CD14-positive monocyte (primary cell): ENCODE measurements at regions not wholly inside any gene's neighbourhood (a gene's known extent, or its start where the extent isn't known, plus 50 kb on each side); places are given as distances from the start of the nearest gene placed in this dataset.

Experiments
- DNase-seq, 3 donors: peaks; one replicate each; pipeline ENCODE4 v3.0.0-alpha.2; 2011 to 2022
- H2AFZ ChIP-seq: 2 replicates; pipeline ENCODE4 v1.6.0; 2012; ENCODE audit warnings: mild to moderate bottlenecking, low read depth, low read length, inconsistent platforms; ENCODE audit not compliant: insufficient read depth, poor library complexity, severe bottlenecking
- H3K27ac ChIP-seq, 2 donors: 1 replicate in 1 of 2; 2 replicates in 1 of 2; pipeline ENCODE4 v1.5.1; 2012 to 2013; ENCODE audit warnings: low read length in 2 of 2, control low read depth in 1 of 2, inconsistent platforms in 1 of 2, low read depth in 1 of 2, mild to moderate bottlenecking in 1 of 2
- H3K27me3 ChIP-seq, 2 donors: one replicate each; pipeline versions ENCODE4 v1.6.0 to v1.6.1; 2011 to 2013; ENCODE audit warnings: low read length in 2 of 2; ENCODE audit not compliant: control insufficient read depth in 2 of 2, insufficient read depth in 2 of 2
- H3K36me3 ChIP-seq, 2 donors: replicated peaks in 1 of 2; 1 replicate in 1 of 2; 2 replicates in 1 of 2; pipeline versions ENCODE4 v1.5.1 to v1.6.1; 2012 to 2013; ENCODE audit warnings: low read length in 2 of 2, control low read depth in 1 of 2, inconsistent platforms in 1 of 2, mild to moderate bottlenecking in 1 of 2; ENCODE audit not compliant: insufficient read depth in 2 of 2, control insufficient read depth in 1 of 2
- H3K4me1 ChIP-seq, 2 donors: 1 replicate in 1 of 2; 2 replicates in 1 of 2; pipeline versions ENCODE4 v1.5.1 to v1.6.1; 2012 to 2013; ENCODE audit warnings: low read length in 2 of 2, control low read depth in 1 of 2, inconsistent platforms in 1 of 2, mild to moderate bottlenecking in 1 of 2, moderate library complexity in 1 of 2; ENCODE audit not compliant: insufficient read depth in 2 of 2, control insufficient read depth in 1 of 2
- H3K4me2 ChIP-seq: replicated peaks from 2 replicates; pipeline ENCODE3; 2012; ENCODE audit warnings: low read length, moderate library complexity, mild to moderate bottlenecking; ENCODE audit not compliant: poor library complexity, severe bottlenecking; ENCODE audit errors: extremely low read depth
- H3K4me3 ChIP-seq, 3 experiments: fragments of 200-600 bp in 1 of 3; sonication (generic) in 1 of 3; replicated peaks in 1 of 3; 1 replicate in 2 of 3; 2 replicates in 1 of 3; pipeline ENCODE4 v1.5.1; 2011 to 2013; ENCODE audit warnings: low read length in 3 of 3, mild to moderate bottlenecking in 3 of 3, control low read depth in 2 of 3, low read depth in 2 of 3, inconsistent platforms in 1 of 3, moderate library complexity in 1 of 3
- H3K79me2 ChIP-seq: 2 replicates; pipeline ENCODE4 v1.6.0; 2012; ENCODE audit warnings: mild to moderate bottlenecking, control low read depth, inconsistent platforms, low read length, moderate library complexity; ENCODE audit not compliant: insufficient read depth
- H3K9ac ChIP-seq: 2 replicates; pipeline ENCODE4 v1.6.0; 2017; ENCODE audit warnings: low read length, mild to moderate bottlenecking; ENCODE audit not compliant: insufficient read depth, poor library complexity, severe bottlenecking
- H3K9me3 ChIP-seq, 2 donors: replicated peaks in 1 of 2; 1 replicate in 1 of 2; 2 replicates in 1 of 2; pipeline versions ENCODE4 v1.5.1 to v1.6.1; 2012 to 2013; ENCODE audit warnings: low read length in 2 of 2, control low read depth in 1 of 2; ENCODE audit not compliant: control insufficient read depth in 1 of 2, insufficient read depth in 1 of 2
- H4K20me1 ChIP-seq: 2 replicates; pipeline ENCODE4 v1.6.0; 2012; ENCODE audit warnings: mild to moderate bottlenecking, low read length, control low read depth, moderate library complexity; ENCODE audit not compliant: insufficient read depth
- H3K27ac Mint-ChIP-seq, 7 donors: one replicate each; pipeline ENCODE4 v1.8.0; 2020; ENCODE audit warnings: mild to moderate bottlenecking in 7 of 7, mixed read lengths in 7 of 7, moderate library complexity in 6 of 7, inconsistent platforms in 2 of 7
- H3K27me3 Mint-ChIP-seq, 3 donors: one replicate each; pipeline ENCODE4 v1.8.0; 2021 to 2022; ENCODE audit warnings: low read depth in 3 of 3, mild to moderate bottlenecking in 3 of 3, mixed read lengths in 3 of 3, moderate library complexity in 3 of 3, inconsistent platforms in 1 of 3
- H3K36me3 Mint-ChIP-seq, 2 donors: one replicate each; pipeline ENCODE4 v1.8.0; 2020; ENCODE audit warnings: mixed read lengths in 2 of 2, inconsistent platforms in 1 of 2, mild to moderate bottlenecking in 1 of 2
- H3K4me1 Mint-ChIP-seq: one replicate; pipeline ENCODE4 v1.8.0; 2020; ENCODE audit warnings: mild to moderate bottlenecking, mixed read lengths
- H3K4me3 Mint-ChIP-seq, 2 donors: one replicate each; pipeline ENCODE4 v1.8.0; 2020; ENCODE audit warnings: mild to moderate bottlenecking in 2 of 2, mixed read lengths in 2 of 2, moderate library complexity in 1 of 2
- H3K9me3 Mint-ChIP-seq, 7 donors: one replicate each; pipeline ENCODE4 v1.8.0; 2020 to 2022; ENCODE audit warnings: mixed read lengths in 7 of 7, mild to moderate bottlenecking in 6 of 7, moderate library complexity in 6 of 7, inconsistent platforms in 2 of 7
- CTCF ChIP-seq: fragments of 200-600 bp; IDR thresholded peaks from one replicate; pipeline ENCODE4 v1.8.0; 2022; ENCODE audit warnings: antibody characterized with exemption, mild to moderate bottlenecking
- WGBS: methylation state at CpG from one replicate; pipeline ENCODE4 v1.1.5; 2013; ENCODE audit warnings: missing lambda C conversion rate; ENCODE audit not compliant: insufficient coverage; 5-methylcytosine and 5-hydroxymethylcytosine counted together
- intact Hi-C, 2 donors: fragments of 100-400 bp; cut with micrococcal nuclease; formaldehyde crosslinking; loops; one replicate each; pipeline versions ENCODE4 v1.15.0 to v1.15.1; 2023

- DNase-seq, result no peak
- Mint-ChIP-seq H3K36me3 (peaks cover 0 to 8% of the 10 kb centered on the region in 2 donors), H3K27me3 (peaks cover 0 to 3% (median 0%) of the 10 kb centered on the region in 3 donors), H3K9me3 (peaks cover 0 to 2% (median 1%) of the 10 kb centered on the region in 7 donors), H3K4me1 (peaks cover 5% of the 10 kb centered on the region), H3K27ac (peak overlapping the region in 1 of 7 donors; percentile 25), H3K4me3 (no peak overlapping the region)
- 88% methylated on average over 8 of the region's 13 CpGs for WGBS
- Histone ChIP-seq H4K20me1 (no peaks in the 10 kb centered on the region), H3K4me3 (no peak overlapping the region), H3K36me3 (no peaks in the 10 kb centered on the region), H3K9ac (no peak overlapping the region), H3K9me3 (no peaks in the 10 kb centered on the region), H3K27me3 (no peaks in the 10 kb centered on the region), H3K79me2 (no peaks in the 10 kb centered on the region), H2AFZ (no peak overlapping the region), H3K4me1 (no peaks in the 10 kb centered on the region), H3K27ac (no peak overlapping the region), H3K4me2 (no peak overlapping the region)
- intact Hi-C loops, result loop anchor here in 1 of 2 donors (10.0 kb wide), 1 partner anchor 260 kb away; no protein-coding TSS in a partner anchor
- no peak for TF ChIP-seq CTCF
Measured at GRCh38 chr18:23384778-23385736, 68.0 kb upstream of the RIOK3 start.

- no peaks in the 10 kb centered on the region for H3K4me1 ChIP-seq
- WGBS, result 90% methylated on average over 2 of the region's 3 CpGs
- peaks cover 0 to 8% of the 10 kb centered on the region in 2 donors for H3K36me3 Mint-ChIP-seq
- peaks cover 0 to 3% (median 0%) of the 10 kb centered on the region in 3 donors for H3K27me3 Mint-ChIP-seq
- H2AFZ ChIP-seq, result no peak overlapping the region
- H3K79me2 ChIP-seq, result no peaks in the 10 kb centered on the region
- H3K9me3 Mint-ChIP-seq, result peaks cover 0 to 2% (median 1%) of the 10 kb centered on the region in 7 donors
- no peak for TF ChIP-seq CTCF
- no peaks in the 10 kb centered on the region for H4K20me1 ChIP-seq
- H3K9ac ChIP-seq, result no peak overlapping the region
- no peaks in the 10 kb centered on the region for H3K27me3 ChIP-seq
- H3K36me3 ChIP-seq, result no peaks in the 10 kb centered on the region
- no peak for DNase-seq
- intact Hi-C loops, result loop anchor here in 1 of 2 donors (10.0 kb wide), 1 partner anchor 262 kb away; no protein-coding TSS in a partner anchor
- H3K4me1 Mint-ChIP-seq, result peaks cover 5% of the 10 kb centered on the region
- no peak overlapping the region for H3K27ac ChIP-seq
- no peak overlapping the region for H3K27ac Mint-ChIP-seq
- H3K4me3 ChIP-seq, result no peak overlapping the region
- no peak overlapping the region for H3K4me3 Mint-ChIP-seq
- no peak overlapping the region for H3K4me2 ChIP-seq
- no peaks in the 10 kb centered on the region for H3K9me3 ChIP-seq
Measured at GRCh38 chr18:23386317-23386716, 66.8 kb upstream of the RIOK3 start.
